Astrocyte (in vitro differentiated cells and primary cell): ENCODE measurements at regions not wholly inside any gene's neighbourhood (a gene's known extent, or its start where the extent isn't known, plus 50 kb on each side); places are given as distances from the start of the nearest gene placed in this dataset.
"Not testable (repeated sequence)": the region's sequence is repeated elsewhere in the genome, so short reads cannot be mapped to it uniquely, and the experiment has no call there.

Experiments
- DNase-seq: peaks from one replicate; pipeline ENCODE4 v3.0.0-alpha.2; 2010; ENCODE audit warnings: low read depth
- FAIRE-seq: peaks from 2 replicates; lab custom pipeline; 2011; peaks lifted over from hg19 to GRCh38; lab: Jason Lieb, UNC
- H2AFZ ChIP-seq: 2 replicates; pipeline ENCODE4 v1.6.0; 2012; ENCODE audit warnings: low read depth, low read length, inconsistent platforms
- H3K27ac ChIP-seq: 2 replicates; pipeline ENCODE4 v1.5.1; 2011; ENCODE audit warnings: low read depth, low read length, inconsistent platforms
- H3K27me3 ChIP-seq: 2 replicates; pipeline ENCODE4 v1.6.0; 2011; ENCODE audit warnings: low read length, inconsistent platforms; ENCODE audit not compliant: insufficient read depth
- H3K36me3 ChIP-seq: 2 replicates; pipeline ENCODE4 v1.5.1; 2011; ENCODE audit warnings: low read length, inconsistent platforms; ENCODE audit not compliant: insufficient read depth
- H3K4me1 ChIP-seq: 2 replicates; pipeline ENCODE4 v1.5.1; 2011; ENCODE audit warnings: low read length, inconsistent platforms; ENCODE audit not compliant: insufficient read depth
- H3K4me2 ChIP-seq: 2 replicates; pipeline ENCODE4 v1.6.0; 2012; ENCODE audit warnings: low read length, inconsistent platforms
- H3K4me3 ChIP-seq: 2 replicates; pipeline ENCODE4 v1.5.1; 2011; ENCODE audit warnings: low read depth, mild to moderate bottlenecking, low read length, inconsistent platforms; ENCODE audit not compliant: insufficient read depth
- H3K79me2 ChIP-seq: 2 replicates; pipeline ENCODE4 v1.6.0; 2012; ENCODE audit warnings: mild to moderate bottlenecking, low read length, inconsistent platforms; ENCODE audit not compliant: insufficient read depth
- H3K9ac ChIP-seq: 2 replicates; pipeline ENCODE4 v1.6.0; 2012; ENCODE audit warnings: mild to moderate bottlenecking, low read length, inconsistent platforms
- H3K9me3 ChIP-seq: 2 replicates; pipeline ENCODE4 v1.5.1; 2012; ENCODE audit warnings: low read depth, mild to moderate bottlenecking, low read length, inconsistent platforms; ENCODE audit not compliant: insufficient read depth
- H4K20me1 ChIP-seq: 2 replicates; pipeline ENCODE4 v1.6.0; 2012; ENCODE audit warnings: low read length, inconsistent platforms; ENCODE audit not compliant: insufficient read depth
- H3K27ac Mint-ChIP-seq: one replicate; pipeline ENCODE4 v1.8.0; 2021; ENCODE audit warnings: mild to moderate bottlenecking, mixed read lengths; ENCODE audit not compliant: unreplicated experiment
- H3K27me3 Mint-ChIP-seq: one replicate; pipeline ENCODE4 v1.8.0; 2021; ENCODE audit warnings: low read depth, mixed read lengths; ENCODE audit not compliant: unreplicated experiment
- H3K36me3 Mint-ChIP-seq: one replicate; pipeline ENCODE4 v1.8.0; 2021; ENCODE audit warnings: low read depth, mixed read lengths; ENCODE audit not compliant: unreplicated experiment
- H3K4me1 Mint-ChIP-seq: one replicate; pipeline ENCODE4 v1.8.0; 2021; ENCODE audit warnings: low read depth, mixed read lengths; ENCODE audit not compliant: unreplicated experiment
- H3K4me3 Mint-ChIP-seq: one replicate; pipeline ENCODE4 v1.8.0; 2021; ENCODE audit warnings: mild to moderate bottlenecking, moderate library complexity, mixed read lengths; ENCODE audit not compliant: unreplicated experiment
- H3K9me3 Mint-ChIP-seq: one replicate; pipeline ENCODE4 v1.8.0; 2021; ENCODE audit warnings: mild to moderate bottlenecking, mixed read lengths; ENCODE audit not compliant: unreplicated experiment
- CTCF ChIP-seq: IDR thresholded peaks from 2 replicates; pipeline ENCODE4 v1.5.1; 2011; ENCODE audit warnings: low read depth, mild to moderate bottlenecking, inconsistent platforms, low read length, moderate library complexity; ENCODE audit not compliant: insufficient read depth
- EZH2 ChIP-seq: IDR thresholded peaks from 2 replicates; pipeline ENCODE4 v1.6.1; 2012; ENCODE audit warnings: mild to moderate bottlenecking, low read length, inconsistent platforms; ENCODE audit not compliant: insufficient read depth

- H3K79me2 ChIP-seq: no peaks in the 10 kb centered on the region
- H2AFZ ChIP-seq: no peak overlapping the region
- H3K4me3 ChIP-seq: no peak overlapping the region
- no peak overlapping the region for H3K4me2 ChIP-seq
- Mint-ChIP-seq H3K4me1 (peaks cover 11% of the 10 kb centered on the region), H3K27me3 (no peaks in the 10 kb centered on the region), H3K36me3 (no peaks in the 10 kb centered on the region), H3K27ac (no peak overlapping the region), H3K9me3 (no peaks in the 10 kb centered on the region), H3K4me3 (no peak overlapping the region)
- no peak overlapping the region for H3K27ac ChIP-seq
- H4K20me1 ChIP-seq: no peaks in the 10 kb centered on the region
- no peaks in the 10 kb centered on the region for H3K27me3 ChIP-seq
- H3K9me3 ChIP-seq: no peaks in the 10 kb centered on the region
- TF ChIP-seq CTCF: no peak
- no peak for TF ChIP-seq EZH2
- H3K36me3 ChIP-seq: no peaks in the 10 kb centered on the region
- no peak for DNase-seq
- H3K4me1 ChIP-seq: peaks cover 14% of the 10 kb centered on the region
- H3K9ac ChIP-seq: no peak overlapping the region
- no peak for FAIRE-seq
Observed at GRCh38 chr4:14919785-14920184, 82.5 kb upstream of the CPEB2 start.

- H3K27me3 ChIP-seq: no peaks in the 10 kb centered on the region
- Mint-ChIP-seq H3K27me3 (no peaks in the 10 kb centered on the region), H3K27ac (no peak overlapping the region), H3K4me3 (no peak overlapping the region), H3K9me3 (no peaks in the 10 kb centered on the region), H3K4me1 (peaks cover 11% of the 10 kb centered on the region), H3K36me3 (no peaks in the 10 kb centered on the region)
- no peaks in the 10 kb centered on the region for H3K9me3 ChIP-seq
- DNase-seq (no peak), FAIRE-seq (no peak)
- H3K4me1 ChIP-seq: peaks cover 14% of the 10 kb centered on the region
- no peaks in the 10 kb centered on the region for H4K20me1 ChIP-seq
- no peak overlapping the region for H3K9ac ChIP-seq
- no peak for TF ChIP-seq EZH2
- TF ChIP-seq CTCF: no peak
- H3K27ac ChIP-seq: no peak overlapping the region
- H2AFZ ChIP-seq: no peak overlapping the region
- no peaks in the 10 kb centered on the region for H3K79me2 ChIP-seq
- no peak overlapping the region for H3K4me2 ChIP-seq
- no peaks in the 10 kb centered on the region for H3K36me3 ChIP-seq
- H3K4me3 ChIP-seq: no peak overlapping the region
Observed at GRCh38 chr4:14920237-14920636, 82.0 kb upstream of the CPEB2 start.

- no peaks in the 10 kb centered on the region for H3K79me2 ChIP-seq
- H3K27me3 Mint-ChIP-seq: peaks cover 4% of the 10 kb centered on the region
- H3K4me1 ChIP-seq: peaks cover 14% of the 10 kb centered on the region
- no peaks in the 10 kb centered on the region for H3K36me3 ChIP-seq
- no peak overlapping the region for H3K4me3 Mint-ChIP-seq
- H3K9me3 ChIP-seq: no peaks in the 10 kb centered on the region
- no peak overlapping the region for H2AFZ ChIP-seq
- no peaks in the 10 kb centered on the region for H3K36me3 Mint-ChIP-seq
- H3K9me3 Mint-ChIP-seq: peaks cover 3% of the 10 kb centered on the region
- no peak for DNase-seq
- no peak overlapping the region for H3K4me3 ChIP-seq
- no peak overlapping the region for H3K9ac ChIP-seq
- H3K27ac ChIP-seq: no peak overlapping the region
- peaks cover 11% of the 10 kb centered on the region for H3K4me1 Mint-ChIP-seq
- no peaks in the 10 kb centered on the region for H3K27me3 ChIP-seq
- FAIRE-seq: no peak
- H3K27ac Mint-ChIP-seq: no peak overlapping the region
- no peak overlapping the region for H3K4me2 ChIP-seq
- no peaks in the 10 kb centered on the region for H4K20me1 ChIP-seq
- no peak for TF ChIP-seq CTCF
- TF ChIP-seq EZH2: no peak
Observed at GRCh38 chr4:14920759-14921320, 81.4 kb upstream of the CPEB2 start.

GRCh38 chr4:14921781-14922180, 80.5 kb upstream of the CPEB2 start:
- H2AFZ ChIP-seq, H3K27me3 Mint-ChIP-seq, H3K9me3 ChIP-seq, H3K36me3 ChIP-seq, H3K4me1 ChIP-seq, H3K4me2 ChIP-seq, H3K27ac ChIP-seq, H3K9me3 Mint-ChIP-seq, H4K20me1 ChIP-seq, H3K79me2 ChIP-seq, H3K36me3 Mint-ChIP-seq, H3K27ac Mint-ChIP-seq, H3K9ac ChIP-seq, H3K4me3 ChIP-seq, H3K27me3 ChIP-seq, H3K4me3 Mint-ChIP-seq, DNase-seq, H3K4me1 Mint-ChIP-seq: not testable (repeated sequence)
- FAIRE-seq: peak; percentile 50
